BJ (cell line): ENCODE measurements at regions not wholly inside any gene's neighbourhood (a gene's known extent, or its start where the extent isn't known, plus 50 kb on each side); places are given as distances from the start of the nearest gene placed in this dataset.

Source experiments
- CTCF ChIA-PET: fragments of 350-600 bp; formaldehyde crosslinking; extraction: SDS; loops from one replicate; lab custom pipeline; 2021; ENCODE audit warnings: antibody characterized with exemption, inconsistent platforms; lab: Yijun Ruan, JAX
- POLR2A ChIA-PET: fragments of 300-600 bp; sonication (Branson Sonifier 250); formaldehyde crosslinking; extraction: SDS; loops from one replicate; lab custom pipeline; 2021; ENCODE audit warnings: antibody characterized with exemption; lab: Charles Lee
- DNase-seq: peaks from one replicate; pipeline ENCODE4 v3.0.0-alpha.2; 2011; ENCODE audit warnings: low read depth
- H3K27me3 ChIP-seq: 2 replicates; pipeline ENCODE4 v1.6.0; 2011; ENCODE audit warnings: low read length; ENCODE audit not compliant: control insufficient read depth, insufficient read depth
- H3K36me3 ChIP-seq: 2 replicates; pipeline ENCODE4 v1.5.1; 2011; ENCODE audit warnings: low read length; ENCODE audit not compliant: control insufficient read depth, insufficient read depth
- H3K4me3 ChIP-seq: 2 replicates; pipeline ENCODE4 v1.5.1; 2011; ENCODE audit warnings: low read depth, mild to moderate bottlenecking, control low read depth, low read length
- CTCF ChIP-seq: IDR thresholded peaks from 2 replicates; pipeline ENCODE4 v1.5.1; 2011; ENCODE audit warnings: low read depth, mild to moderate bottlenecking, control low read depth, inconsistent platforms, low read length, moderate library complexity; ENCODE audit not compliant: insufficient read depth

- DNase-seq: peak; percentile 21
- no peaks in the 10 kb centered on the region for H3K36me3 ChIP-seq
- POLR2A ChIA-PET: no interaction called here
- no peak overlapping the region for H3K4me3 ChIP-seq
- TF ChIP-seq CTCF: no peak
- CTCF ChIA-PET: interaction anchor here (0.5 to 1.0 kb wide), 3 partner anchors 9 to 26 kb away, joined by 3 read pairs; no protein-coding TSS in a partner anchor
- no peaks in the 10 kb centered on the region for H3K27me3 ChIP-seq
Observed at GRCh38 chr9:105114964-105115728, 129.3 kb upstream of the SLC44A1 start.

GRCh38 chr9:105116052-105116868 is 128.2 kb upstream of the SLC44A1 start:
- no peak for DNase-seq
- TF ChIP-seq CTCF: no peak
- CTCF ChIA-PET: no interaction called here

GRCh38 chr9:105117234-105117633 is 127.2 kb upstream of the SLC44A1 start:
- POLR2A ChIA-PET: no interaction called here
- no peak for DNase-seq
- no peak for TF ChIP-seq CTCF
- H3K4me3 ChIP-seq: no peak overlapping the region
- H3K27me3 ChIP-seq: no peaks in the 10 kb centered on the region
- H3K36me3 ChIP-seq: no peaks in the 10 kb centered on the region
- CTCF ChIA-PET: interaction anchor here (0.9 kb wide), 1 partner anchor 254 kb away, joined by 3 read pairs; no protein-coding TSS in a partner anchor

More at GRCh38 chr9:105116052-105116868, 128.2 kb upstream of the SLC44A1 start:
- no peaks in the 10 kb centered on the region for H3K36me3 ChIP-seq
- no peaks in the 10 kb centered on the region for H3K27me3 ChIP-seq
- POLR2A ChIA-PET: no interaction called here
- H3K4me3 ChIP-seq: no peak overlapping the region

- POLR2A ChIA-PET: no interaction called here
Observed at GRCh38 chr9:105118636-105119035, 125.8 kb upstream of the SLC44A1 start.

More at GRCh38 chr9:105118636-105119035, 125.8 kb upstream of the SLC44A1 start:
- CTCF ChIA-PET: interaction anchor here (1.2 kb wide), 1 partner anchor 18 kb away, joined by 3 read pairs; no protein-coding TSS in a partner anchor
- TF ChIP-seq CTCF: no peak
- Histone ChIP-seq H3K36me3 (no peaks in the 10 kb centered on the region), H3K4me3 (no peak overlapping the region), H3K27me3 (no peaks in the 10 kb centered on the region)
- no peak for DNase-seq
